HepG2 (cell line): ENCODE measurements at regions not wholly inside any gene's neighbourhood (a gene's known extent, or its start where the extent isn't known, plus 50 kb on each side); places are given as distances from the start of the nearest gene placed in this dataset.
"Not testable (repeated sequence)": the region's sequence is repeated elsewhere in the genome, so short reads cannot be mapped to it uniquely, and the experiment has no call there.

Source experiments
- ATAC-seq: fragments of 200-7000 bp; cut with Tn5 transposase; 3 replicates; pipeline ENCODE4 v1.9.1; 2020; ENCODE audit warnings: mild to moderate bottlenecking, moderate library complexity
- BruUV-seq: library from RNA; stranded (reverse); fragments of 400-500 nt; replicated peaks from 2 replicates; lab custom pipeline; 2021; lab: Mats Ljungman, UMichigan
- CTCF ChIA-PET: fragments of 300-600 bp; formaldehyde crosslinking; extraction: SDS; loops from one replicate; lab custom pipeline; 2021; ENCODE audit warnings: low total read pairs, inconsistent platforms, low intra/inter-chr PET ratio; lab: Yijun Ruan, JAX
- POLR2A ChIA-PET: fragments of 350-600 bp; sonication (Branson Sonifier 250); formaldehyde crosslinking; loops from one replicate; lab custom pipeline; 2020; ENCODE audit warnings: antibody characterized with exemption, inconsistent platforms; lab: Yijun Ruan, JAX
- DNase-seq: peaks from one replicate; pipeline ENCODE4 v3.0.0-alpha.2; 2015; ENCODE audit warnings: low spot score
- FAIRE-seq: peaks from 3 replicates; lab custom pipeline; 2011; peaks lifted over from hg19 to GRCh38; lab: Jason Lieb, UNC
- H2AFZ ChIP-seq: one replicate; pipeline ENCODE4 v1.6.1; 2011; ENCODE audit warnings: low read length, inconsistent platforms
- H3K27ac ChIP-seq: fragments of 300-600 bp; 3 replicates; pipeline ENCODE4 v1.8.0; 2011; ENCODE audit warnings: mixed run types, mild to moderate bottlenecking, mixed read lengths, low read length, inconsistent platforms; ENCODE audit not compliant: insufficient read depth; ENCODE audit errors: extremely low read length
- H3K27me3 ChIP-seq, 2 experiments: fragments of 200-600 bp in 1 of 2; 2 replicates in 1 of 2; 3 replicates in 1 of 2; pipeline versions ENCODE4 v1.6.0 to v1.8.0; 2011; ENCODE audit warnings: low read length in 2 of 2, mild to moderate bottlenecking in 2 of 2, moderate library complexity in 2 of 2, inconsistent platforms in 1 of 2; ENCODE audit not compliant: insufficient read depth in 2 of 2, control insufficient read depth in 1 of 2
- H3K36me3 ChIP-seq, 2 experiments: fragments of 200-600 bp in 1 of 2; replicated peaks in 1 of 2; 2 replicates in 1 of 2; 3 replicates in 1 of 2; pipeline versions ENCODE4 v1.5.1 to v1.8.0; 2011; ENCODE audit warnings: low read length in 2 of 2, inconsistent platforms in 1 of 2; ENCODE audit not compliant: insufficient read depth in 2 of 2, control insufficient read depth in 1 of 2
- H3K4me1 ChIP-seq: 2 replicates; pipeline ENCODE4 v1.5.1; 2012; ENCODE audit warnings: low read length, inconsistent platforms; ENCODE audit not compliant: insufficient read depth
- H3K4me2 ChIP-seq: 2 replicates; pipeline ENCODE4 v1.6.0; 2011; ENCODE audit warnings: low read depth, low read length, inconsistent platforms
- H3K4me3 ChIP-seq, 3 experiments: fragments of 200-600 bp in 1 of 3; sonication (generic), shearing (Covaris generic) in 1 of 3; replicated peaks in 1 of 3; 2 replicates each; pipeline ENCODE4 v1.5.1; 2011 to 2016; ENCODE audit warnings: low read length in 3 of 3, inconsistent platforms in 2 of 3, low read depth in 2 of 3, mild to moderate bottlenecking in 2 of 3, control low read depth in 1 of 3, mixed read lengths in 1 of 3; ENCODE audit not compliant: insufficient read depth in 1 of 3
- H3K79me2 ChIP-seq: one replicate; pipeline ENCODE4 v1.6.1; 2011; ENCODE audit warnings: low read length, inconsistent platforms; ENCODE audit not compliant: insufficient read depth
- H3K9ac ChIP-seq: 2 replicates; pipeline ENCODE4 v1.6.0; 2011; ENCODE audit warnings: mild to moderate bottlenecking, low read depth, low read length, inconsistent platforms; ENCODE audit not compliant: insufficient read depth
- H3K9me3 ChIP-seq: 2 replicates; pipeline ENCODE4 v1.5.1; 2012; ENCODE audit warnings: mild to moderate bottlenecking, low read length
- H4K20me1 ChIP-seq: 2 replicates; pipeline ENCODE4 v1.6.0; 2011; ENCODE audit warnings: inconsistent platforms, mild to moderate bottlenecking, low read length, moderate library complexity; ENCODE audit not compliant: insufficient read depth
- ATF7 ChIP-seq, 2 experiments: fragments of 450-650 bp in 1 of 2; sonication (generic) in 1 of 2; formaldehyde crosslinking in 1 of 2; IDR thresholded peaks; 2 replicates each; pipeline versions ENCODE4 v1.4.0 to v1.6.1; 2016 to 2020; ENCODE audit warnings: antibody characterized with exemption in 1 of 2, mild to moderate bottlenecking in 1 of 2, missing genetic modification reagents in 1 of 2
- FOXA3 ChIP-seq: IDR thresholded peaks from 2 replicates; pipeline ENCODE4 v1.6.1; 2016; ENCODE audit warnings: missing genetic modification reagents, missing compliant biosample characterization
- GTF2F1 ChIP-seq: fragments of 150-350 bp; IDR thresholded peaks from 2 replicates; pipeline ENCODE4 v1.6.1; 2014; ENCODE audit warnings: low read length
- MED1 ChIP-seq: sonication (generic); formaldehyde crosslinking; IDR thresholded peaks from 2 replicates; pipeline ENCODE4 v1.4.0; 2020; ENCODE audit warnings: missing genetic modification reagents
- MED8 ChIP-seq: sonication (generic); formaldehyde crosslinking; IDR thresholded peaks from 2 replicates; pipeline ENCODE4 v1.8.1; 2023; ENCODE audit warnings: mild to moderate bottlenecking, missing genetic modification reagents; ENCODE audit not compliant: insufficient replicate concordance
- POLR2A ChIP-seq, 2 experiments: IDR thresholded peaks; 2 replicates each; pipeline ENCODE4 v1.6.1; 2011; ENCODE audit warnings: low read depth in 2 of 2, low read length in 2 of 2, mild to moderate bottlenecking in 1 of 2, moderate library complexity in 1 of 2; ENCODE audit not compliant: insufficient read depth in 1 of 2
- POLR2AphosphoS5 ChIP-seq: IDR thresholded peaks from 2 replicates; pipeline ENCODE4 v1.6.1; 2012; ENCODE audit warnings: low read depth, low read length
- POLR2G ChIP-seq: fragments of 200-400 bp; formaldehyde crosslinking; IDR thresholded peaks from 2 replicates; pipeline ENCODE4 v1.6.1; 2018; ENCODE audit warnings: mild to moderate bottlenecking, low read depth, low read length, moderate library complexity
- SNAPC2 ChIP-seq: sonication (generic); formaldehyde crosslinking; IDR thresholded peaks from 2 replicates; pipeline ENCODE4 v1.8.1; 2022; ENCODE audit warnings: mild to moderate bottlenecking, missing genetic modification reagents
- SOX6 ChIP-seq, 2 experiments: fragments of 450-650 bp in 1 of 2; sonication (generic) in 1 of 2; formaldehyde crosslinking in 1 of 2; IDR thresholded peaks; 2 replicates each; pipeline versions ENCODE4 v1.4.0 to v1.6.1; 2017 to 2020; ENCODE audit warnings: antibody characterized with exemption in 1 of 2, mild to moderate bottlenecking in 1 of 2, missing genetic modification reagents in 1 of 2
- WGBS: methylation state at CpG from one replicate; pipeline ENCODE4 v1.1.6; 2017; ENCODE audit warnings: low lambda C conversion rate; 5-methylcytosine and 5-hydroxymethylcytosine counted together
- in situ Hi-C: cut with HindIII; loops from 2 replicates; pipeline ENCODE4 v1.10.0; 2017; ENCODE audit warnings: low pct_unique_long_range_greater_than_20kb; ENCODE audit not compliant: extremely low pct_ligation_motif_present
- intact Hi-C: fragments of 100-400 bp; cut with micrococcal nuclease; formaldehyde crosslinking; loops from one replicate; pipeline ENCODE4 v1.10.0; 2022; ENCODE audit not compliant: unreplicated experiment
- TF ChIP-seq, protein P1 (sequence below): sonication (generic); formaldehyde crosslinking; IDR thresholded peaks from 2 replicates; pipeline ENCODE4 v1.4.0; 2020; ENCODE audit warnings: mild to moderate bottlenecking, missing genetic modification reagents
- TF ChIP-seq, protein P2 (sequence below): sonication (generic); formaldehyde crosslinking; IDR thresholded peaks from 2 replicates; pipeline ENCODE4 v1.5.0; 2020; ENCODE audit warnings: missing genetic modification reagents
- TF ChIP-seq, protein P3 (sequence below): IDR thresholded peaks from 2 replicates; pipeline ENCODE4 v1.6.1; 2016; ENCODE audit warnings: missing genetic modification reagents, missing compliant biosample characterization
- TF ChIP-seq, protein P4 (sequence below): IDR thresholded peaks from 2 replicates; pipeline ENCODE4 v1.6.1; 2016; ENCODE audit warnings: low read depth, control low read depth
- TF ChIP-seq, protein P5 (sequence below): sonication (generic); formaldehyde crosslinking; IDR thresholded peaks from 2 replicates; pipeline ENCODE4 v1.8.1; 2023; ENCODE audit warnings: mild to moderate bottlenecking, missing genetic modification reagents, borderline replicate concordance

DNA sequence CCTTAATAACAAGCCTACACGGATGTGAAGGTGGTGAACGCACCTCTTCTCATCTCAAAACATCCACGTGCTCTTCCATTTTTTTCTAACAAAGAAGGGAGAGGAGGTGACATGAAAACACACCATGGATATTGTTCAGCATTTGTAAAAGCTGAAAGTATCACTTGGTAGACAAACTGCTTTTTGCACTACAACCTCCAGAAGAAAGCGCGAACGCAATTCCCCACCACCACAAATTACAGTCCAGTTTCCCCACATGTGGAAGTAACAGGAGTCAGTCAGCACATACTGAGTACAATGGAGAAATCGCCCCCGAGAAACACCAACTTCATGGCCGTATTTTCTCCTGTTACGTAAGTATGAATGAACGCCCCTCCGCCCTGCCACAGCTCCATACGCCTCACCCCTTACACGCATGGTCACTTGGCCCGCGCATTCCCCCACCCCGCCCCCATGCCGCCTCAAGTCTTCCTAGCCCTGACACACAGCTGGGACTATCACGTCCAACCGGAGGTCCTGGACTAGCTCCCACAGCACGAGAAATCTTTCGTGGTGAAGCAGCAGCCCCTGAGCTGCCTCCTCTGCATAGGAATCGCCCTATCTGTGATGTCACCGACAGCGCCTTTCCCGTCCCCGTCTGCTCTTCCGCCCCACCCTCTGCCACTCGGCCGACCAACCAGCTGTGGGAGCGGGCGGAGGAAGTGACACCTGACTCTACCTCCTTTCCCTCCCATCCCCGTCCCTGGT is 62.4 kb upstream of the NBPF15 start:
- H3K27ac ChIP-seq: peak overlapping the region; percentile 55
- H3K9ac ChIP-seq: peak overlapping the region; percentile 54; the same call in 1 of the 2 replicates
- TF ChIP-seq POLR2A (IDR thresholded peaks at IDR 0.05; ENCODE audit: insufficient read depth in 1 of 2, low read depth in 2 of 2, low read length in 2 of 2): peak; percentile 83 to 94
- TF ChIP-seq ATF7 (IDR thresholded peaks at IDR 0.05): peak; percentile 3; the same call in 1 of the 2 replicates
- TF ChIP-seq ATF7 (CRISPR knock-in tag; IDR thresholded peaks at IDR 0.05); SOX6 (IDR thresholded peaks at IDR 0.05): not testable (repeated sequence)
- TF ChIP-seq, protein P1, sequence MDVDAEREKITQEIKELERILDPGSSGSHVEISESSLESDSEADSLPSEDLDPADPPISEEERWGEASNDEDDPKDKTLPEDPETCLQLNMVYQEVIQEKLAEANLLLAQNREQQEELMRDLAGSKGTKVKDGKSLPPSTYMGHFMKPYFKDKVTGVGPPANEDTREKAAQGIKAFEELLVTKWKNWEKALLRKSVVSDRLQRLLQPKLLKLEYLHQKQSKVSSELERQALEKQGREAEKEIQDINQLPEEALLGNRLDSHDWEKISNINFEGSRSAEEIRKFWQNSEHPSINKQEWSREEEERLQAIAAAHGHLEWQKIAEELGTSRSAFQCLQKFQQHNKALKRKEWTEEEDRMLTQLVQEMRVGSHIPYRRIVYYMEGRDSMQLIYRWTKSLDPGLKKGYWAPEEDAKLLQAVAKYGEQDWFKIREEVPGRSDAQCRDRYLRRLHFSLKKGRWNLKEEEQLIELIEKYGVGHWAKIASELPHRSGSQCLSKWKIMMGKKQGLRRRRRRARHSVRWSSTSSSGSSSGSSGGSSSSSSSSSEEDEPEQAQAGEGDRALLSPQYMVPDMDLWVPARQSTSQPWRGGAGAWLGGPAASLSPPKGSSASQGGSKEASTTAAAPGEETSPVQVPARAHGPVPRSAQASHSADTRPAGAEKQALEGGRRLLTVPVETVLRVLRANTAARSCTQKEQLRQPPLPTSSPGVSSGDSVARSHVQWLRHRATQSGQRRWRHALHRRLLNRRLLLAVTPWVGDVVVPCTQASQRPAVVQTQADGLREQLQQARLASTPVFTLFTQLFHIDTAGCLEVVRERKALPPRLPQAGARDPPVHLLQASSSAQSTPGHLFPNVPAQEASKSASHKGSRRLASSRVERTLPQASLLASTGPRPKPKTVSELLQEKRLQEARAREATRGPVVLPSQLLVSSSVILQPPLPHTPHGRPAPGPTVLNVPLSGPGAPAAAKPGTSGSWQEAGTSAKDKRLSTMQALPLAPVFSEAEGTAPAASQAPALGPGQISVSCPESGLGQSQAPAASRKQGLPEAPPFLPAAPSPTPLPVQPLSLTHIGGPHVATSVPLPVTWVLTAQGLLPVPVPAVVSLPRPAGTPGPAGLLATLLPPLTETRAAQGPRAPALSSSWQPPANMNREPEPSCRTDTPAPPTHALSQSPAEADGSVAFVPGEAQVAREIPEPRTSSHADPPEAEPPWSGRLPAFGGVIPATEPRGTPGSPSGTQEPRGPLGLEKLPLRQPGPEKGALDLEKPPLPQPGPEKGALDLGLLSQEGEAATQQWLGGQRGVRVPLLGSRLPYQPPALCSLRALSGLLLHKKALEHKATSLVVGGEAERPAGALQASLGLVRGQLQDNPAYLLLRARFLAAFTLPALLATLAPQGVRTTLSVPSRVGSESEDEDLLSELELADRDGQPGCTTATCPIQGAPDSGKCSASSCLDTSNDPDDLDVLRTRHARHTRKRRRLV (CRISPR knock-in tag): peak; percentile 99
- 0 out of 2 replicates have a peak, but pooled peaks have one; percentile 14 for TF ChIP-seq FOXA3
- TF ChIP-seq, protein P2, sequence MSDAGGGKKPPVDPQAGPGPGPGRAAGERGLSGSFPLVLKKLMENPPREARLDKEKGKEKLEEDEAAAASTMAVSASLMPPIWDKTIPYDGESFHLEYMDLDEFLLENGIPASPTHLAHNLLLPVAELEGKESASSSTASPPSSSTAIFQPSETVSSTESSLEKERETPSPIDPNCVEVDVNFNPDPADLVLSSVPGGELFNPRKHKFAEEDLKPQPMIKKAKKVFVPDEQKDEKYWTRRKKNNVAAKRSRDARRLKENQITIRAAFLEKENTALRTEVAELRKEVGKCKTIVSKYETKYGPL (CRISPR knock-in tag): 0 out of 2 replicates have a peak, but pooled peaks have one; percentile 22
- TF ChIP-seq GTF2F1: peak; percentile 88
- TF ChIP-seq, protein P3, sequence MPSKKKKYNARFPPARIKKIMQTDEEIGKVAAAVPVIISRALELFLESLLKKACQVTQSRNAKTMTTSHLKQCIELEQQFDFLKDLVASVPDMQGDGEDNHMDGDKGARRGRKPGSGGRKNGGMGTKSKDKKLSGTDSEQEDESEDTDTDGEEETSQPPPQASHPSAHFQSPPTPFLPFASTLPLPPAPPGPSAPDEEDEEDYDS (CRISPR knock-in tag): peak; percentile 66
- TF ChIP-seq, protein P4, sequence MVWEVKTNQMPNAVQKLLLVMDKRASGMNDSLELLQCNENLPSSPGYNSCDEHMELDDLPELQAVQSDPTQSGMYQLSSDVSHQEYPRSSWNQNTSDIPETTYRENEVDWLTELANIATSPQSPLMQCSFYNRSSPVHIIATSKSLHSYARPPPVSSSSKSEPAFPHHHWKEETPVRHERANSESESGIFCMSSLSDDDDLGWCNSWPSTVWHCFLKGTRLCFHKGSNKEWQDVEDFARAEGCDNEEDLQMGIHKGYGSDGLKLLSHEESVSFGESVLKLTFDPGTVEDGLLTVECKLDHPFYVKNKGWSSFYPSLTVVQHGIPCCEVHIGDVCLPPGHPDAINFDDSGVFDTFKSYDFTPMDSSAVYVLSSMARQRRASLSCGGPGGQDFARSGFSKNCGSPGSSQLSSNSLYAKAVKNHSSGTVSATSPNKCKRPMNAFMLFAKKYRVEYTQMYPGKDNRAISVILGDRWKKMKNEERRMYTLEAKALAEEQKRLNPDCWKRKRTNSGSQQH: 0 out of 2 replicates have a peak, but pooled peaks have one; percentile 43
- TF ChIP-seq, protein P5, sequence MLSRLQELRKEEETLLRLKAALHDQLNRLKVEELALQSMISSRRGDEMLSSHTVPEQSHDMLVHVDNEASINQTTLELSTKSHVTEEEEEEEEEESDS (CRISPR knock-in tag): peak; percentile 99
- peak; percentile 76; the same call in 1 of the 2 replicates for TF ChIP-seq POLR2AphosphoS5
- TF ChIP-seq POLR2G: peak; percentile 74
- peak; percentile 42 for TF ChIP-seq MED8
- TF ChIP-seq SNAPC2: peak; percentile 99
- peak; percentile 70 for TF ChIP-seq MED1 (CRISPR knock-in tag)
- 0 out of 2 replicates have a peak, but pooled peaks have one; percentile 9 for TF ChIP-seq SOX6 (CRISPR knock-in tag; IDR thresholded peaks at IDR 0.05)

More for the DNA sequence above, 62.4 kb upstream of the NBPF15 start:
- FAIRE-seq, H3K4me1 ChIP-seq, H3K27me3 ChIP-seq, in situ Hi-C loops, CTCF ChIA-PET, intact Hi-C loops, H3K9me3 ChIP-seq, H3K36me3 ChIP-seq, H3K79me2 ChIP-seq, H2AFZ ChIP-seq, H4K20me1 ChIP-seq: not testable (repeated sequence)
- ATAC-seq (peak; percentile 98), DNase-seq (peak; percentile 41)
- POLR2A ChIA-PET: interaction anchor here (0.7 to 1.2 kb wide), 2 partner anchors 28 to 111 kb away, joined by 3 to 10 read pairs; no protein-coding TSS in a partner anchor
- Histone ChIP-seq H3K4me3 (peak overlapping the region in 2 of 3 experiments; percentile 40 to 47; a peak in 3 of 6 replicates), H3K4me2 (peak overlapping the region; percentile 72)
- BruUV-seq: TSS peak; percentile 99
- WGBS: 13% methylated on average over 26 of the region's 33 CpGs
